Esophagus muscularis mucosa (tissue), 3 donors: ENCODE measurements at regions not wholly inside any gene's neighbourhood (a gene's known extent, or its start where the extent isn't known, plus 50 kb on each side); places are given as distances from the start of the nearest gene placed in this dataset.

Experiments used
- POLR2A ChIP-seq: fragments of 450-650 bp; IDR thresholded peaks from one replicate; pipeline ENCODE4 v1.6.1; 2017; ENCODE audit warnings: antibody characterized with exemption, moderate library complexity, mild to moderate bottlenecking, low read depth
- POLR2AphosphoS5 ChIP-seq, 2 donors: sonication (generic); formaldehyde crosslinking; IDR thresholded peaks; one replicate each; pipeline ENCODE4 v1.6.1; 2017; ENCODE audit warnings: antibody characterized with exemption in 2 of 2
- TF ChIP-seq, protein P1 (sequence below), 3 experiments: fragments of 200-600 bp in 2 of 3; fragments of 450-650 bp in 1 of 3; sonication (generic) in 2 of 3; IDR thresholded peaks; one replicate each; pipeline ENCODE4 v1.5.1; 2017 to 2019; ENCODE audit warnings: antibody characterized with exemption in 3 of 3, mild to moderate bottlenecking in 2 of 3, moderate library complexity in 1 of 3

- TF ChIP-seq, protein P1, sequence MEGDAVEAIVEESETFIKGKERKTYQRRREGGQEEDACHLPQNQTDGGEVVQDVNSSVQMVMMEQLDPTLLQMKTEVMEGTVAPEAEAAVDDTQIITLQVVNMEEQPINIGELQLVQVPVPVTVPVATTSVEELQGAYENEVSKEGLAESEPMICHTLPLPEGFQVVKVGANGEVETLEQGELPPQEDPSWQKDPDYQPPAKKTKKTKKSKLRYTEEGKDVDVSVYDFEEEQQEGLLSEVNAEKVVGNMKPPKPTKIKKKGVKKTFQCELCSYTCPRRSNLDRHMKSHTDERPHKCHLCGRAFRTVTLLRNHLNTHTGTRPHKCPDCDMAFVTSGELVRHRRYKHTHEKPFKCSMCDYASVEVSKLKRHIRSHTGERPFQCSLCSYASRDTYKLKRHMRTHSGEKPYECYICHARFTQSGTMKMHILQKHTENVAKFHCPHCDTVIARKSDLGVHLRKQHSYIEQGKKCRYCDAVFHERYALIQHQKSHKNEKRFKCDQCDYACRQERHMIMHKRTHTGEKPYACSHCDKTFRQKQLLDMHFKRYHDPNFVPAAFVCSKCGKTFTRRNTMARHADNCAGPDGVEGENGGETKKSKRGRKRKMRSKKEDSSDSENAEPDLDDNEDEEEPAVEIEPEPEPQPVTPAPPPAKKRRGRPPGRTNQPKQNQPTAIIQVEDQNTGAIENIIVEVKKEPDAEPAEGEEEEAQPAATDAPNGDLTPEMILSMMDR (IDR thresholded peaks at IDR 0.05), result no peak
- TF ChIP-seq POLR2A (no peak), POLR2AphosphoS5 (IDR thresholded peaks at IDR 0.05) (no peak)
Observed at GRCh38 chr3:64384561-64384960, 159.3 kb upstream of the PRICKLE2 start.
